GM12892 (cell line): ENCODE measurements at regions not wholly inside any gene's neighbourhood (a gene's known extent, or its start where the extent isn't known, plus 50 kb on each side); places are given as distances from the start of the nearest gene placed in this dataset.

Experiments used
- POLR2A ChIP-seq: IDR thresholded peaks from 2 replicates; pipeline ENCODE4 v1.6.1; 2011; ENCODE audit warnings: low read depth, low read length, control low read depth
- POLR2AphosphoS5 ChIP-seq: IDR thresholded peaks from 2 replicates; pipeline ENCODE4 v1.6.1; 2011; ENCODE audit warnings: low read depth, low read length, control low read depth
- TAF1 ChIP-seq: IDR thresholded peaks from 2 replicates; pipeline ENCODE4 v1.6.1; 2011; ENCODE audit warnings: low read depth, mild to moderate bottlenecking, control low read depth, low read length, borderline replicate concordance

DNA sequence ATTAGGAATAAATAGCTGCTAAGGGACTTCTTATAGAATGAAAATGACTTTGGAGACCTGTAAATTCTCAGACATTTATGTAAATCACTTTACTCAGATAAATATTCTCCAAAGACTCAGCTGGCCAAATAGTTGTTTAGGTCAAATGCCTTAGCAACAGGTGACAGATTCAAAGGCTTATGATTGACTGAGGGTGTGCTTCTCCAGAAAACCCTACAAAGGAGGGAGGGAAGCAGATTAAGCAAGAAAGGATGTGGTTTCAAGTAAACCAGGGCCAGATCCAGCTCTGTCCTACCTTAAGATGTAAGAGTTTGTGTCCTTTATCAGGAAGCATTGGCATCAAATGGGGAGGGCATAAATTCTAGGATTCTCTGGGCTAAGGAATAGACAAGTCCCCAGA lies 433.0 kb downstream of the TLE1 start:
- no peak for TF ChIP-seq POLR2A
- TF ChIP-seq POLR2AphosphoS5 = no peak
- no peak for TF ChIP-seq TAF1
